ENCODE measurements at regions not wholly inside any gene's neighbourhood (a gene's known extent, or its start where the extent isn't known, plus 50 kb on each side); places are given as distances from the start of the nearest gene placed in this dataset.

- TF ChIP-seq HDAC2 (IDR thresholded peaks at IDR 0.05; ENCODE audit: borderline replicate concordance in 1 of 2, low read depth in 2 of 2, low read length in 2 of 2) = no peak
- TF ChIP-seq CTCF (IDR thresholded peaks at IDR 0.05; ENCODE audit: control extremely low read depth in 1 of 3, insufficient read depth in 1 of 3, low read depth in 1 of 3, low read length in 3 of 3) = no peak
- no peak for TF ChIP-seq BACH1 (IDR thresholded peaks at IDR 0.05; ENCODE audit: low read length)
- no peak for TF ChIP-seq SIX5 (IDR thresholded peaks at IDR 0.05; ENCODE audit: low read depth, low read length)
- TF ChIP-seq POLR2A (IDR thresholded peaks at IDR 0.05; ENCODE audit: control extremely low read depth in 1 of 2, low read depth in 2 of 2, low read length in 2 of 2) = no peak
- no peak for TF ChIP-seq RAD21 (IDR thresholded peaks at IDR 0.05 in 1 of 2, conservative IDR thresholded peaks at IDR 0.05 in 1 of 2; ENCODE audit: low read depth in 2 of 2, low read length in 2 of 2)
- no peak for TF ChIP-seq TEAD4 (IDR thresholded peaks at IDR 0.05; ENCODE audit: low read depth, low read length)
Measured at GRCh38 chr4:144208074-144208473, 67.6 kb upstream of the GYPA start.

Data from H1 (cell line).